H1 (cell line): ENCODE measurements at regions not wholly inside any gene's neighbourhood (a gene's known extent, or its start where the extent isn't known, plus 50 kb on each side); places are given as distances from the start of the nearest gene placed in this dataset.

Experiments
- CTCF ChIA-PET: fragments of 300-600 bp; sonication (Branson Sonifier 250); formaldehyde crosslinking; loops from one replicate; lab custom pipeline; 2021; ENCODE audit not compliant: partially characterized antibody; lab: Charles Lee
- POLR2A ChIA-PET: fragments of 300-600 bp; sonication (Branson Sonifier 250); formaldehyde crosslinking; loops from one replicate; lab custom pipeline; 2021; ENCODE audit warnings: inconsistent platforms; ENCODE audit not compliant: partially characterized antibody; lab: Charles Lee
- DNase-seq, 2 experiments: peaks; one replicate each; pipeline versions ENCODE4 v3.0.0 to v3.0.0-alpha.2; 2010 to 2022; ENCODE audit warnings: low spot score in 2 of 2, low read depth in 1 of 2, mixed read lengths in 1 of 2
- FAIRE-seq: peaks from 2 replicates; lab custom pipeline; 2011; peaks lifted over from hg19 to GRCh38; lab: Jason Lieb, UNC
- H2AFZ ChIP-seq: 2 replicates; pipeline ENCODE4 v1.8.1; 2012; ENCODE audit warnings: low read length, inconsistent platforms
- H2AK5ac ChIP-seq: 2 replicates; pipeline ENCODE4 v1.6.1; 2013; ENCODE audit warnings: low read depth, low read length
- H2BK120ac ChIP-seq: replicated peaks from 2 replicates; pipeline ENCODE3; 2013; ENCODE audit warnings: low read depth, low read length, inconsistent platforms
- H2BK12ac ChIP-seq: 2 replicates; pipeline ENCODE4 v1.6.1; 2013; ENCODE audit warnings: low read depth, low read length
- H2BK15ac ChIP-seq: 2 replicates; pipeline ENCODE4 v1.6.1; 2013; ENCODE audit warnings: low read length
- H2BK20ac ChIP-seq: 2 replicates; pipeline ENCODE4 v1.6.1; 2013; ENCODE audit warnings: low read length
- H2BK5ac ChIP-seq: 2 replicates; pipeline ENCODE4 v1.6.1; 2013; ENCODE audit warnings: low read depth, low read length
- H3K14ac ChIP-seq: 2 replicates; pipeline ENCODE4 v1.6.1; 2013; ENCODE audit warnings: inconsistent platforms; ENCODE audit not compliant: insufficient read length
- H3K18ac ChIP-seq: 2 replicates; pipeline ENCODE4 v1.6.1; 2013; ENCODE audit warnings: low read length; ENCODE audit errors: extremely low read depth
- H3K23ac ChIP-seq: 2 replicates; pipeline ENCODE4 v1.6.1; 2013; ENCODE audit warnings: inconsistent platforms; ENCODE audit not compliant: insufficient read length
- H3K23me2 ChIP-seq: 2 replicates; pipeline ENCODE4 v1.6.1; 2013; ENCODE audit warnings: low read depth, low read length
- H3K27ac ChIP-seq: 2 replicates; pipeline ENCODE4 v1.6.1; 2011; ENCODE audit warnings: low read depth, low read length, inconsistent platforms
- H3K27me3 ChIP-seq, 4 experiments: replicated peaks in 1 of 4; 1 replicate in 1 of 4; 2 replicates in 3 of 4; pipeline versions ENCODE4 v1.6.1 to v1.8.1; 2011 to 2013; ENCODE audit warnings: low read length in 3 of 4, mild to moderate bottlenecking in 3 of 4, inconsistent platforms in 2 of 4, mixed read lengths in 2 of 4, moderate library complexity in 1 of 4; ENCODE audit not compliant: control insufficient read depth in 3 of 4, insufficient read depth in 3 of 4; ENCODE audit errors: extremely low read depth in 1 of 4
- H3K36me3 ChIP-seq, 4 experiments: 2 replicates each; pipeline versions ENCODE4 v1.6.1 to v1.8.1; 2011 to 2013; ENCODE audit warnings: mild to moderate bottlenecking in 4 of 4, low read length in 3 of 4, moderate library complexity in 2 of 4, control low read depth in 1 of 4, inconsistent platforms in 1 of 4; ENCODE audit not compliant: insufficient read depth in 4 of 4, control insufficient read depth in 2 of 4
- H3K4ac ChIP-seq: replicated peaks from 2 replicates; pipeline ENCODE3; 2013; ENCODE audit warnings: low read length, low read depth, mixed read lengths, inconsistent platforms; ENCODE audit not compliant: insufficient read length
- H3K4me1 ChIP-seq, 4 experiments: replicated peaks in 1 of 4; 1 replicate in 1 of 4; 2 replicates in 3 of 4; pipeline versions ENCODE4 v1.6.1 to v1.8.1; 2011 to 2013; ENCODE audit warnings: low read length in 3 of 4, inconsistent platforms in 2 of 4, mixed read lengths in 1 of 4; ENCODE audit not compliant: insufficient read depth in 4 of 4, control insufficient read depth in 3 of 4
- H3K4me2 ChIP-seq, 2 experiments: 2 replicates each; pipeline versions ENCODE4 v1.6.1 to v1.8.1; 2011 to 2013; ENCODE audit warnings: low read depth in 2 of 2, low read length in 2 of 2, control low read depth in 1 of 2, inconsistent platforms in 1 of 2, mild to moderate bottlenecking in 1 of 2; ENCODE audit not compliant: insufficient read depth in 1 of 2
- H3K4me3 ChIP-seq, 4 experiments: fragments of 200-600, 300-600 bp in 1 of 4; sonication (generic), shearing (Covaris generic), sonication (Bioruptor Twin) in 1 of 4; 2 replicates each; pipeline versions ENCODE4 v1.5.1 to v1.8.1; 2011 to 2016; ENCODE audit warnings: low read length in 4 of 4, low read depth in 3 of 4, control low read depth in 2 of 4, inconsistent platforms in 2 of 4, mild to moderate bottlenecking in 2 of 4, mixed read lengths in 1 of 4, moderate library complexity in 1 of 4; ENCODE audit not compliant: insufficient read depth in 2 of 4; ENCODE audit errors: extremely low read depth in 1 of 4
- H3K56ac ChIP-seq: replicated peaks from 2 replicates; pipeline ENCODE3; 2013; ENCODE audit warnings: low read depth, mild to moderate bottlenecking, mixed read lengths, low read length, inconsistent platforms; ENCODE audit not compliant: insufficient read length
- H3K79me1 ChIP-seq: 2 replicates; pipeline ENCODE4 v1.6.1; 2013; ENCODE audit warnings: low read depth, low read length, control low read depth
- H3K79me2 ChIP-seq, 2 experiments: 2 replicates each; pipeline versions ENCODE4 v1.6.1 to v1.8.1; 2012 to 2013; ENCODE audit warnings: low read length in 2 of 2, mild to moderate bottlenecking in 2 of 2, inconsistent platforms in 1 of 2; ENCODE audit not compliant: insufficient read depth in 2 of 2, control insufficient read depth in 1 of 2
- H3K9ac ChIP-seq, 4 experiments: replicated peaks in 1 of 4; 1 replicate in 1 of 4; 2 replicates in 3 of 4; pipeline versions ENCODE4 v1.6.1 to v1.8.1; 2011 to 2013; ENCODE audit warnings: low read depth in 3 of 4, low read length in 3 of 4, control low read depth in 2 of 4, mild to moderate bottlenecking in 2 of 4, moderate library complexity in 2 of 4, inconsistent platforms in 1 of 4; ENCODE audit errors: extremely low read depth in 1 of 4
- H3K9me3 ChIP-seq, 2 experiments: 2 replicates each; pipeline versions ENCODE4 v1.6.1 to v1.8.1; 2012 to 2013; ENCODE audit warnings: mild to moderate bottlenecking in 2 of 2, moderate library complexity in 2 of 2, control low read depth in 1 of 2, inconsistent platforms in 1 of 2, low read depth in 1 of 2, low read length in 1 of 2, mixed read lengths in 1 of 2; ENCODE audit not compliant: insufficient read depth in 2 of 2
- H4K20me1 ChIP-seq, 2 experiments: replicated peaks in 1 of 2; 2 replicates each; pipeline versions ENCODE3 to v1.8.1; 2011 to 2013; ENCODE audit warnings: inconsistent platforms in 2 of 2, low read length in 2 of 2, mild to moderate bottlenecking in 1 of 2; ENCODE audit not compliant: insufficient read depth in 2 of 2, control insufficient read depth in 1 of 2
- H4K5ac ChIP-seq: 2 replicates; pipeline ENCODE4 v1.6.1; 2013; ENCODE audit warnings: low read length, low read depth, mixed read lengths, inconsistent platforms; ENCODE audit not compliant: insufficient read length
- H4K8ac ChIP-seq: 2 replicates; pipeline ENCODE4 v1.8.0; 2013; ENCODE audit warnings: mild to moderate bottlenecking, moderate library complexity, low read length, inconsistent platforms; ENCODE audit not compliant: insufficient read depth; ENCODE audit errors: extremely low read depth
- H4K91ac ChIP-seq: replicated peaks from 2 replicates; pipeline ENCODE3; 2013; ENCODE audit warnings: low read length, mixed read lengths, inconsistent platforms; ENCODE audit not compliant: insufficient read length
- GABPA ChIP-seq: IDR thresholded peaks from 2 replicates; pipeline ENCODE4 v1.6.1; 2011; ENCODE audit warnings: mild to moderate bottlenecking, low read length, moderate library complexity, borderline replicate concordance; ENCODE audit not compliant: insufficient read depth
- WGBS, 2 experiments: shearing (Covaris generic) in 1 of 2; methylation state at CpG; one replicate each; pipeline versions ENCODE4 v1.1.6 to v1.1.7; 2013 to 2015; ENCODE audit warnings: low lambda C conversion rate in 2 of 2, mixed read lengths in 2 of 2, inconsistent platforms in 1 of 2, low coverage in 1 of 2, missing lambda C conversion rate in 1 of 2; ENCODE audit not compliant: insufficient replicate concordance in 2 of 2, insufficient coverage in 1 of 2, insufficient read length in 1 of 2; ENCODE audit errors: extremely low coverage in 1 of 2, missing lambda C conversion rate in 1 of 2; 5-methylcytosine and 5-hydroxymethylcytosine counted together

GRCh38 chr5:73375949-73376348 is 72.6 kb downstream of the FOXD1 start:
- Histone ChIP-seq H2AFZ (no peak overlapping the region), H4K91ac (no peak overlapping the region), H4K8ac (no peak overlapping the region), H3K23me2 (no peaks in the 10 kb centered on the region), H4K5ac (no peak overlapping the region), H3K27me3 (peaks cover 4 to 20% (median 18%) of the 10 kb centered on the region in 4 experiments), H3K27ac (no peak overlapping the region), H3K14ac (no peak overlapping the region), H3K4me2 (no peak overlapping the region), H3K9me3 (no peaks in the 10 kb centered on the region), H2BK20ac (no peak overlapping the region), H3K4me3 (no peak overlapping the region), H2BK12ac (no peak overlapping the region), H2AK5ac (no peak overlapping the region), H3K4me1 (peaks cover 0 to 3% (median 0%) of the 10 kb centered on the region in 4 experiments; a peak in 2 of 7 replicates), H3K9ac (no peak overlapping the region), H3K79me2 (no peaks in the 10 kb centered on the region), H2BK120ac (no peak overlapping the region), H3K4ac (no peak overlapping the region), H3K56ac (no peak overlapping the region), H4K20me1 (no peaks in the 10 kb centered on the region), H2BK5ac (no peak overlapping the region), H3K36me3 (no peaks in the 10 kb centered on the region), H3K23ac (no peak overlapping the region), H2BK15ac (no peak overlapping the region), H3K79me1 (no peaks in the 10 kb centered on the region), H3K18ac (no peak overlapping the region)
- CTCF ChIA-PET = interaction anchor here (1.6 kb wide), 1 partner anchor 54 kb away, joined by 7 read pairs; no protein-coding TSS in a partner anchor
- POLR2A ChIA-PET = no interaction called here
- DNase-seq (no peak), FAIRE-seq (no peak)
- 88% methylated on average over 2 of the region's 2 CpGs; no CpG with 5 or more reads in 1 of the 2 experiments for WGBS, 2 experiments
- no peak for TF ChIP-seq GABPA
